HepG2 (cell line): ENCODE measurements at regions not wholly inside any gene's neighbourhood (a gene's known extent, or its start where the extent isn't known, plus 50 kb on each side); places are given as distances from the start of the nearest gene placed in this dataset.

ENCODE experiments used
- ATM ChIP-seq: fragments of 450-650 bp; IDR thresholded peaks from 2 replicates; pipeline ENCODE4 v1.7.1; 2017; ENCODE audit warnings: mild to moderate bottlenecking, borderline replicate concordance
- BRCA1 ChIP-seq: sonication (generic); formaldehyde crosslinking; IDR thresholded peaks from 2 replicates; pipeline ENCODE4 v1.4.0; 2020; ENCODE audit warnings: missing genetic modification reagents
- ESRRA ChIP-seq: sonication (generic); formaldehyde crosslinking; IDR thresholded peaks from 2 replicates; pipeline ENCODE4 v1.5.1; 2020; ENCODE audit warnings: mild to moderate bottlenecking, low read depth, missing genetic modification reagents
- NPAS2 ChIP-seq: sonication (generic); formaldehyde crosslinking; IDR thresholded peaks from 2 replicates; pipeline ENCODE4 v1.8.0; 2022; ENCODE audit warnings: mild to moderate bottlenecking, missing genetic modification reagents, borderline replicate concordance
- PRPF4 ChIP-seq: fragments of 200-400 bp; formaldehyde crosslinking; IDR thresholded peaks from 2 replicates; pipeline ENCODE4 v1.6.1; 2016; ENCODE audit warnings: low read length, low read depth; ENCODE audit not compliant: poor library complexity, severe bottlenecking
- ZNF232 ChIP-seq: sonication (generic); formaldehyde crosslinking; IDR thresholded peaks from 2 replicates; pipeline ENCODE4 v1.4.0; 2020; ENCODE audit warnings: missing genetic modification reagents, borderline replicate concordance
- ZNF3 ChIP-seq: IDR thresholded peaks from 2 replicates; pipeline ENCODE4 v1.7.0; 2017; ENCODE audit warnings: inconsistent platforms
- ZNF335 ChIP-seq: sonication (generic); formaldehyde crosslinking; IDR thresholded peaks from 2 replicates; pipeline ENCODE4 v1.4.0; 2020; ENCODE audit warnings: missing genetic modification reagents
- ZNF790 ChIP-seq: sonication (generic); formaldehyde crosslinking; IDR thresholded peaks from 2 replicates; pipeline ENCODE4 v1.8.0; 2022; ENCODE audit warnings: missing genetic modification reagents, mild to moderate bottlenecking, borderline replicate concordance

GRCh38 chr1:193310564-193310963 is 124.2 kb upstream of the B3GALT2 start:
- TF ChIP-seq ZNF3 (no peak), ATM (no peak), ZNF790 (CRISPR knock-in tag) (no peak), ESRRA (no peak), ZNF232 (CRISPR knock-in tag) (no peak), NPAS2 (no peak), PRPF4 (no peak), ZNF335 (CRISPR knock-in tag) (no peak), BRCA1 (no peak)
